ENCODE measurements at regions not wholly inside any gene's neighbourhood (a gene's known extent, or its start where the extent isn't known, plus 50 kb on each side); places are given as distances from the start of the nearest gene placed in this dataset.

GRCh38 chr22:48226026-48227013 is 1463.9 kb downstream of the TBC1D22A start:
- Histone ChIP-seq H3K4me3 (no peak overlapping the region), H3K4me1 (no peaks in the 10 kb centered on the region), H3K27ac (no peak overlapping the region), H3K27me3 (no peaks in the 10 kb centered on the region), H3K9me3 (peaks cover 0 to under 1% (median 0%) of the 10 kb centered on the region in 4 donors), H3K36me3 (no peaks in the 10 kb centered on the region)
- WGBS, 2 donors: 80 to 84% methylated on average over 10 to 23 of the region's 23 CpGs
- DNase-seq (ENCODE audit: low spot score in 2 of 2): no peak
- TF ChIP-seq EP300 (IDR thresholded peaks at IDR 0.05) (no peak), POLR2A (IDR thresholded peaks at IDR 0.05) (no peak), CTCF (IDR thresholded peaks at IDR 0.05) (no peak)

GRCh38 chr22:48224332-48224731 is 1461.9 kb downstream of the TBC1D22A start:
- TF ChIP-seq CTCF (IDR thresholded peaks at IDR 0.05) (no peak), EP300 (IDR thresholded peaks at IDR 0.05) (no peak), POLR2A (IDR thresholded peaks at IDR 0.05) (no peak)
- Histone ChIP-seq H3K27me3 (no peaks in the 10 kb centered on the region), H3K36me3 (no peaks in the 10 kb centered on the region), H3K4me3 (no peak overlapping the region), H3K27ac (no peak overlapping the region), H3K9me3 (peaks cover 0 to 7% (median 0%) of the 10 kb centered on the region in 4 donors), H3K4me1 (no peaks in the 10 kb centered on the region)
- WGBS, 2 donors: 69 to 72% methylated on average over 5 of the region's 5 CpGs
- no peak for DNase-seq (ENCODE audit: low spot score in 2 of 2)

GRCh38 chr22:48223488-48224190 is 1461.2 kb downstream of the TBC1D22A start:
- DNase-seq (ENCODE audit: low spot score in 2 of 2): no peak
- TF ChIP-seq CTCF (IDR thresholded peaks at IDR 0.05) (no peak), POLR2A (IDR thresholded peaks at IDR 0.05) (no peak)
- Histone ChIP-seq H3K4me1 (no peaks in the 10 kb centered on the region), H3K27ac (no peak overlapping the region), H3K4me3 (no peak overlapping the region), H3K27me3 (no peaks in the 10 kb centered on the region), H3K9me3 (peaks cover 0 to 7% (median 0%) of the 10 kb centered on the region in 4 donors), H3K36me3 (no peaks in the 10 kb centered on the region)
- WGBS, 2 donors: 59 to 60% methylated on average over 7 of the region's 7 CpGs

GRCh38 chr22:48222742-48223487 is 1460.5 kb downstream of the TBC1D22A start:
- Histone ChIP-seq H3K36me3 (no peaks in the 10 kb centered on the region), H3K27ac (no peak overlapping the region), H3K9me3 (peaks cover 0 to 7% (median 0%) of the 10 kb centered on the region in 4 donors), H3K4me1 (no peaks in the 10 kb centered on the region), H3K27me3 (no peaks in the 10 kb centered on the region), H3K4me3 (no peak overlapping the region)
- 75 to 85% methylated on average over 13 of the region's 13 CpGs for WGBS, 2 donors
- TF ChIP-seq EP300 (IDR thresholded peaks at IDR 0.05): no peak
- no peak for DNase-seq (ENCODE audit: low spot score in 2 of 2)

- Histone ChIP-seq H3K27me3 (no peaks in the 10 kb centered on the region), H3K36me3 (no peaks in the 10 kb centered on the region), H3K4me1 (no peaks in the 10 kb centered on the region), H3K4me3 (no peak overlapping the region), H3K27ac (no peak overlapping the region), H3K9me3 (peaks cover 0 to 7% (median 0%) of the 10 kb centered on the region in 4 donors)
- TF ChIP-seq CTCF (IDR thresholded peaks at IDR 0.05) (no peak), POLR2A (IDR thresholded peaks at IDR 0.05) (no peak), EP300 (IDR thresholded peaks at IDR 0.05) (no peak)
- DNase-seq (ENCODE audit: low spot score in 2 of 2): no peak
- 50 to 53% methylated on average over 7 of the region's 7 CpGs for WGBS, 2 donors
Measured at GRCh38 chr22:48218889-48219420, 1456.5 kb downstream of the TBC1D22A start.

All from tibial nerve (tissue), 4 donors.